B cell (primary cell): ENCODE measurements at regions not wholly inside any gene's neighbourhood (a gene's known extent, or its start where the extent isn't known, plus 50 kb on each side); places are given as distances from the start of the nearest gene placed in this dataset.

Experiments used
- ATAC-seq: fragments of 200-7000 bp; cut with Tn5 transposase; one replicate; pipeline ENCODE4 v1.10.0; 2021; ENCODE audit warnings: low read depth, mild to moderate bottlenecking, moderate number of reproducible peaks, moderate library complexity
- CTCF ChIA-PET: fragments of 350-600 bp; sonication (Branson Sonifier 250); formaldehyde crosslinking; loops from one replicate; lab custom pipeline; 2021; ENCODE audit warnings: antibody characterized with exemption, inconsistent platforms; lab: Charles Lee
- POLR2A ChIA-PET: fragments of 350-600 bp; sonication (Branson Sonifier 250); formaldehyde crosslinking; loops from one replicate; lab custom pipeline; 2021; ENCODE audit warnings: antibody characterized with exemption; lab: Charles Lee
- DNase-seq: peaks from one replicate; pipeline ENCODE4 v3.0.0; 2013
- H2AFZ ChIP-seq: 2 replicates; pipeline ENCODE4 v1.6.1; 2012; ENCODE audit warnings: mild to moderate bottlenecking, low read depth, low read length; ENCODE audit not compliant: insufficient read depth, poor library complexity, severe bottlenecking
- H3K27ac ChIP-seq, 2 donors: 1 replicate in 1 of 2; 2 replicates in 1 of 2; pipeline ENCODE4 v1.5.1; 2012 to 2013; ENCODE audit warnings: low read length in 2 of 2, mild to moderate bottlenecking in 2 of 2, moderate library complexity in 1 of 2
- H3K27me3 ChIP-seq, 4 experiments: fragments of 200-600 bp in 1 of 4; sonication (generic) in 1 of 4; replicated peaks in 1 of 4; 1 replicate in 2 of 4; 2 replicates in 2 of 4; pipeline versions ENCODE4 v1.6.1 to v1.7.0; 2013 to 2016; ENCODE audit warnings: low read length in 3 of 4, mild to moderate bottlenecking in 2 of 4, mixed read lengths in 1 of 4, moderate library complexity in 1 of 4; ENCODE audit not compliant: insufficient read depth in 4 of 4, control insufficient read depth in 3 of 4; ENCODE audit errors: control extremely low read depth in 1 of 4
- H3K36me3 ChIP-seq, 2 experiments: replicated peaks in 1 of 2; 1 replicate in 1 of 2; 2 replicates in 1 of 2; pipeline versions ENCODE4 v1.6.1 to v1.7.1; 2013; ENCODE audit warnings: low read length in 1 of 2; ENCODE audit not compliant: insufficient read depth in 2 of 2, control insufficient read depth in 1 of 2; ENCODE audit errors: control extremely low read depth in 1 of 2, extremely low read depth in 1 of 2
- H3K4me1 ChIP-seq, 2 donors: fragments of 200-600 bp in 1 of 2; sonication (generic) in 1 of 2; 1 replicate in 1 of 2; 2 replicates in 1 of 2; pipeline versions ENCODE4 v1.5.1 to v1.6.1; 2013 to 2017; ENCODE audit warnings: low read length in 2 of 2; ENCODE audit not compliant: control insufficient read depth in 2 of 2, insufficient read depth in 2 of 2
- H3K4me2 ChIP-seq: replicated peaks from 2 replicates; pipeline ENCODE3; 2012; ENCODE audit warnings: mild to moderate bottlenecking, low read depth, low read length; ENCODE audit not compliant: poor library complexity, severe bottlenecking
- H3K4me3 ChIP-seq, 5 experiments: fragments of 200-600 bp in 1 of 5; sonication (generic) in 1 of 5; 1 replicate in 3 of 5; 2 replicates in 2 of 5; pipeline versions ENCODE4 v1.5.1 to v1.7.0; 2011 to 2016; ENCODE audit warnings: low read length in 4 of 5, mild to moderate bottlenecking in 4 of 5, low read depth in 2 of 5, control low read depth in 1 of 5, moderate library complexity in 1 of 5; ENCODE audit not compliant: insufficient read depth in 1 of 5; ENCODE audit errors: control extremely low read depth in 1 of 5, extremely low read depth in 1 of 5
- H3K79me2 ChIP-seq: fragments of 200-600 bp; sonication (generic); one replicate; pipeline ENCODE4 v1.6.0; 2016; ENCODE audit warnings: low read length; ENCODE audit not compliant: control insufficient read depth, insufficient read depth
- H3K9ac ChIP-seq: fragments of 200-600 bp; sonication (generic); 2 replicates; pipeline ENCODE4 v1.6.1; 2017; ENCODE audit warnings: mild to moderate bottlenecking, low read length, moderate library complexity
- H3K9me3 ChIP-seq, 3 donors: one replicate each; pipeline versions ENCODE4 v1.6.1 to v1.7.1; 2013; ENCODE audit warnings: low read length in 2 of 3; ENCODE audit not compliant: control insufficient read depth in 2 of 3, insufficient read depth in 1 of 3; ENCODE audit errors: control extremely low read depth in 1 of 3
- H4K20me1 ChIP-seq: 2 replicates; pipeline ENCODE4 v1.6.0; 2012; ENCODE audit warnings: mild to moderate bottlenecking, low read length; ENCODE audit not compliant: insufficient read depth, control insufficient read depth, poor library complexity, severe bottlenecking
- H3K27ac Mint-ChIP-seq: one replicate; pipeline ENCODE4 v1.8.0; 2021; ENCODE audit warnings: mixed read lengths
- H3K27me3 Mint-ChIP-seq: one replicate; pipeline ENCODE4 v1.8.0; 2021; ENCODE audit warnings: mixed read lengths
- H3K4me1 Mint-ChIP-seq: one replicate; pipeline ENCODE4 v1.8.0; 2021; ENCODE audit warnings: mixed read lengths
- H3K4me3 Mint-ChIP-seq: one replicate; pipeline ENCODE4 v1.8.0; 2021; ENCODE audit warnings: mixed read lengths
- H3K9me3 Mint-ChIP-seq: one replicate; pipeline ENCODE4 v1.8.0; 2022; ENCODE audit warnings: mixed read lengths; ENCODE audit not compliant: insufficient read depth
- EZH2 ChIP-seq: IDR thresholded peaks from 2 replicates; pipeline ENCODE4 v1.6.1; 2012; ENCODE audit warnings: borderline replicate concordance, low read depth, mild to moderate bottlenecking, moderate library complexity, low read length; ENCODE audit not compliant: insufficient read depth, poor library complexity, severe bottlenecking
- WGBS: methylation state at CpG from one replicate; pipeline ENCODE4 v1.1.5; 2013; ENCODE audit warnings: missing lambda C conversion rate; ENCODE audit not compliant: insufficient coverage; 5-methylcytosine and 5-hydroxymethylcytosine counted together
- intact Hi-C: fragments of 100-400 bp; cut with micrococcal nuclease; formaldehyde crosslinking; loops from one replicate; pipeline ENCODE4 v1.10.0; 2022
- TF ChIP-seq, protein P1 (sequence below): fragments of 200-600 bp; IDR thresholded peaks from one replicate; pipeline ENCODE4 v1.8.0; 2022; ENCODE audit warnings: antibody characterized with exemption, mild to moderate bottlenecking

DNA sequence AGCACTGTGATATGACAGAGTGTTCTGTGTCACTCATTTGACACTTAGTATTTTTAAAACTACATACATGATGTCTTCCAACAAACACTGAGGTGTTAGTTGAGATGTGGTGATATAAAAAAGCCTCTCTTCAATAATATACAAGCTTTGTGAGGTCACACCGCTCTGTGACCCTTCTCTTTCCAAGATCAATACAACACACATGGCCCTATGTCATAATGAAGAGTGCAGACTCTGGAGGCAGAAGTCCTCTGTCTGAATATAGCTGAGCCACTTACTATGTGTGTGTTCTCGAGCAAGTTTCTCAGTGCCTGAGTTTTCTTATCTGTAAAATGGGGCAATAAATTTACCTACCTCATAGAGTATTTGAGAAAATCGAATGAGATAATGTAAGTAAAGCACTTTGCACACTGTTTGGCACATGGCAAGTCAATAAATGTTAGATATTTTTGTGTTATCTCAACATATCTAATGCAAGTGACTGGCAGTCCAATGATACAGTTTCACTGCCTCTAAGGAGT lies 499.0 kb upstream of the MARCKS start:
- no peaks in the 10 kb centered on the region for H3K9me3 Mint-ChIP-seq
- H3K27me3 ChIP-seq: no peaks in the 10 kb centered on the region
- H3K9me3 ChIP-seq: no peaks in the 10 kb centered on the region
- H3K9ac ChIP-seq: no peak overlapping the region
- H3K36me3 ChIP-seq: no peaks in the 10 kb centered on the region
- TF ChIP-seq EZH2: no peak
- TF ChIP-seq, protein P1, sequence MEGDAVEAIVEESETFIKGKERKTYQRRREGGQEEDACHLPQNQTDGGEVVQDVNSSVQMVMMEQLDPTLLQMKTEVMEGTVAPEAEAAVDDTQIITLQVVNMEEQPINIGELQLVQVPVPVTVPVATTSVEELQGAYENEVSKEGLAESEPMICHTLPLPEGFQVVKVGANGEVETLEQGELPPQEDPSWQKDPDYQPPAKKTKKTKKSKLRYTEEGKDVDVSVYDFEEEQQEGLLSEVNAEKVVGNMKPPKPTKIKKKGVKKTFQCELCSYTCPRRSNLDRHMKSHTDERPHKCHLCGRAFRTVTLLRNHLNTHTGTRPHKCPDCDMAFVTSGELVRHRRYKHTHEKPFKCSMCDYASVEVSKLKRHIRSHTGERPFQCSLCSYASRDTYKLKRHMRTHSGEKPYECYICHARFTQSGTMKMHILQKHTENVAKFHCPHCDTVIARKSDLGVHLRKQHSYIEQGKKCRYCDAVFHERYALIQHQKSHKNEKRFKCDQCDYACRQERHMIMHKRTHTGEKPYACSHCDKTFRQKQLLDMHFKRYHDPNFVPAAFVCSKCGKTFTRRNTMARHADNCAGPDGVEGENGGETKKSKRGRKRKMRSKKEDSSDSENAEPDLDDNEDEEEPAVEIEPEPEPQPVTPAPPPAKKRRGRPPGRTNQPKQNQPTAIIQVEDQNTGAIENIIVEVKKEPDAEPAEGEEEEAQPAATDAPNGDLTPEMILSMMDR: no peak
- no peak overlapping the region for H3K27ac ChIP-seq
- no peak overlapping the region for H3K27ac Mint-ChIP-seq
- no peaks in the 10 kb centered on the region for H3K79me2 ChIP-seq
- no peaks in the 10 kb centered on the region for H3K4me1 ChIP-seq
- intact Hi-C loops: no loop called here
- ChIA-PET CTCF (no interaction called here), POLR2A (no interaction called here)
- no peaks in the 10 kb centered on the region for H3K4me1 Mint-ChIP-seq
- no peak overlapping the region for H3K4me3 ChIP-seq
- H2AFZ ChIP-seq: no peak overlapping the region
- no peak overlapping the region for H3K4me2 ChIP-seq
- WGBS: no CpG with 5 or more reads among the region's 3 CpGs
- ATAC-seq (no peak), DNase-seq (no peak)
- H4K20me1 ChIP-seq: no peaks in the 10 kb centered on the region
- H3K27me3 Mint-ChIP-seq: peaks cover 12% of the 10 kb centered on the region
- no peak overlapping the region for H3K4me3 Mint-ChIP-seq

DNA sequence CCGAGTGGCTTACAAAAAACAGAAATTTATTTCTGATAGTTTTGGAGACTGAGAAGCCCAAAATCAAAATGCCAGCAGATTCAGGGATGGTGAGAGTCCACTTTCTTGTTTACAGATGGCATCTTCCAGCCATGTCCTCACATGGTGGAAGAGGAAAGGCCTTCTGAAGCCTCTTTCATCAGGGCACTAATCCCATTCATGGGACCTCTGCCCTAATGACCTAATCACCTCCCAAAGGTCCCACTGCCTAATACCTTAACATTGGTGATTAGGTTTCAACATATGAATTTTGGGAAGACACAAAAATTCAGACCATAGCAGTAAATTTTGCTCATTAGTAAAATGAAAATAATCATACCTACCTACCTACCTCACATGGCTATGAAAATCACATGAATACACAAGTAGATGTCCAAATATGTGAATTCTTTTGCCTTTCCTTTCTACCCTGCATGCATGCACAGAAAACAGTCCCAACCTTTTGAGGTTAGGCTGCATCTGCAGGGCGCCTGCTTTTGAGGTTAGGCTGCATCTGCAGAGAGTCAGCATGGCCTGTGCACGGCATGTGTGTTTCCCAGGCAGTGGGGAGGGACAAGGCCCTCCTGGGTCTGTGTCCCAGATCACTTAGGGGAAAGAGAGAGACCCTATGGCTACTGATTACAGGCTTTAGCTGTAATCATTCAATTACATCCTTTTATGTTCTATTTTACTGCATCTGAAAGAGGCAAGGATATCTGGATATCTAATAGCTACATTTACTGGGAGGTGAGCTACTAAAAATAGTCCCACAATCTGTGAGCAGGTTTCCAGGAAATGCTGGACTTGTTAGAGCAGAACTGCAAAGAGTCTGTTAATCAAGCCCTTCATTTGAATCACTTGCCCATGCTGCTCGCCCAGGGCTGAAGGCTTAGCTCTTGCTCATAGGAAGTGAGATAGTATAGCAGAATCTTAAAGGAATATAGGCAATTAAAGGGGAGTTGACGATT lies 497.7 kb upstream of the MARCKS start:
- DNase-seq: no peak
- intact Hi-C loops: no loop called here
- no peaks in the 10 kb centered on the region for H3K9me3 ChIP-seq
- H3K4me1 Mint-ChIP-seq: no peaks in the 10 kb centered on the region
- POLR2A ChIA-PET: no interaction called here
- H2AFZ ChIP-seq: no peak overlapping the region
- TF ChIP-seq, protein P1: no peak
- TF ChIP-seq EZH2: no peak
- no peak overlapping the region for H3K4me2 ChIP-seq
- H3K27me3 Mint-ChIP-seq: peaks cover 12% of the 10 kb centered on the region
- ATAC-seq: no peak
- H3K4me1 ChIP-seq: no peaks in the 10 kb centered on the region
- no peaks in the 10 kb centered on the region for H3K27me3 ChIP-seq
- H3K4me3 ChIP-seq: no peak overlapping the region
- H3K9ac ChIP-seq: no peak overlapping the region
- no peaks in the 10 kb centered on the region for H3K79me2 ChIP-seq
- CTCF ChIA-PET: no interaction called here
- H3K9me3 Mint-ChIP-seq: no peaks in the 10 kb centered on the region
- no peak overlapping the region for H3K27ac Mint-ChIP-seq
- H3K36me3 ChIP-seq: no peaks in the 10 kb centered on the region
- H3K27ac ChIP-seq: no peak overlapping the region
- no peak overlapping the region for H3K4me3 Mint-ChIP-seq
- 81% methylated on average over 2 of the region's 5 CpGs for WGBS
- H4K20me1 ChIP-seq: no peaks in the 10 kb centered on the region
